ES-I3 (cell line): ENCODE measurements at regions not wholly inside any gene's neighbourhood (a gene's known extent, or its start where the extent isn't known, plus 50 kb on each side); places are given as distances from the start of the nearest gene placed in this dataset.
"Not testable (repeated sequence)": the region's sequence is repeated elsewhere in the genome, so short reads cannot be mapped to it uniquely, and the experiment has no call there.

ENCODE experiments used
- H3K36me3 ChIP-seq: 2 replicates; pipeline ENCODE4 v1.6.1; 2013; ENCODE audit warnings: mild to moderate bottlenecking, low read length, control low read depth, moderate library complexity; ENCODE audit not compliant: insufficient read depth
- H3K4me1 ChIP-seq: 2 replicates; pipeline ENCODE4 v1.6.1; 2013; ENCODE audit warnings: mild to moderate bottlenecking, control low read depth, low read length; ENCODE audit not compliant: insufficient read depth
- H3K9ac ChIP-seq: 2 replicates; pipeline ENCODE4 v1.6.1; 2013; ENCODE audit warnings: low read depth, mild to moderate bottlenecking, low read length, moderate library complexity
- H3K9me3 ChIP-seq: 2 replicates; pipeline ENCODE4 v1.6.1; 2013; ENCODE audit warnings: mild to moderate bottlenecking, low read length, moderate library complexity; ENCODE audit not compliant: control insufficient read depth, insufficient read depth

DNA sequence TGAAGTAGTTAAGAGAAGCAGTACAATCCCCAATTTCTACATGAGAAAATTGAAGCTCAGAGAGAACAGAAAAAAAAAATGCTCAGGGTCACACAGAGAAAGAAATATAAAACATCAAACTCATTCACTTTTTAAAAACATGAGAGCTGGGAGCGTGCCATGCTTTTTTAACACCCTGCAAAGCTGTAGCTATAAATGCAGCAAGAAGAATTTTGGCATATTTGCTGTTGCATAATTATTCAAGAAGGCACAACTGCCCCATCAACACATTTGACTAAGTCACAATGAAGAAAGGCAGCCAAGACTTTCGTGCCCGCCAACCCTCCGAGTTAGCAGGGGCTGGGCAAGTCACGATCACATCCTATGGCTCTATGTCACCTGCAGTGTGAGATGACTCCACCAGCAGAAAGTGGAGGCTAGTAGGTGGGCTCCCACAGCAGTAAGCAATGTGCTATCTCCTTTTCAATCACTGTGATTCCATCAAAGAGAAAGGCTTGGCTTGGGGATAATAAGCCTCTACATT lies 214.8 kb downstream of the DHX15 start:
- H3K36me3 ChIP-seq = no peaks in the 10 kb centered on the region
- H3K9ac ChIP-seq = no peak overlapping the region
- no peaks in the 10 kb centered on the region for H3K4me1 ChIP-seq
- H3K9me3 ChIP-seq = no peaks in the 10 kb centered on the region

DNA sequence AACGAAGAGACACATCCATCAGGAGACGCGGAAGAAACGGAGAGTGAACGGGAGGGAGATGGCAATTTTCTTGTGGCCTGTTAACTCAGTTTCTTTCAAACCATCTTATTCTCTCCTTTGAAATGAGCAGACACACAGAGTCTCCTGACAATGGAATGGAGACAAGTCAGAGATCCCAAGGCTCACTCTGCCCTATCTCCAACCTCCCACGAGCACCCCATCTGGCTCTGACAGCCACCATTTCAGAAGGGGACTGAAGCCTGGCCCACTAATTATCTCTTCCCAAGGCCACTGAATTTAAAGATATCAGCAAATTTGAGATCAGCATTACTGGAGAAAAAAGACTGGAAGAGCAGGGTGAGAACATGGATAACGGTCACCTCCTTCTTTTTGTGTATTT lies 215.6 kb downstream of the DHX15 start:
- Histone ChIP-seq H3K9me3 (no peaks in the 10 kb centered on the region), H3K36me3 (no peaks in the 10 kb centered on the region), H3K9ac (no peak overlapping the region), H3K4me1 (no peaks in the 10 kb centered on the region)

DNA sequence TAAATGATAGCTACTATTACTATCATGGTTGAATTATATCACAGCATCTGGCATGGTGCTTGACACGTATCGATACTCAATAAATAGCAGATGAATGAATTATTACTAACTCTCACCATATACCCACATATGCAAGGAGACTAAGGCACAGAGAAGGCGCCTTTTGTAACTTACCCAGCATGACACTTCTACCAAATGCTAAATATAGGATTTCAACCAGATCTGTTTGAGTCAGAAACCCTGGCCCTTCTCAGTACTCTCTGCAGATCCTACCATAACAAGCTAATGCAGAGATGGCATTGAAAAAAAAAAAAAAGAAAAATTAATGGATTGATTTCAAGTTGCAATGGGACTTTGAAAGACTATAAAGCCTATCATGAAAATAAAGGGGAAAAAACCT lies 219.5 kb downstream of the DHX15 start:
- H3K36me3 ChIP-seq = no peaks in the 10 kb centered on the region
- H3K4me1 ChIP-seq = no peaks in the 10 kb centered on the region
- no peaks in the 10 kb centered on the region for H3K9me3 ChIP-seq
- no peak overlapping the region for H3K9ac ChIP-seq

DNA sequence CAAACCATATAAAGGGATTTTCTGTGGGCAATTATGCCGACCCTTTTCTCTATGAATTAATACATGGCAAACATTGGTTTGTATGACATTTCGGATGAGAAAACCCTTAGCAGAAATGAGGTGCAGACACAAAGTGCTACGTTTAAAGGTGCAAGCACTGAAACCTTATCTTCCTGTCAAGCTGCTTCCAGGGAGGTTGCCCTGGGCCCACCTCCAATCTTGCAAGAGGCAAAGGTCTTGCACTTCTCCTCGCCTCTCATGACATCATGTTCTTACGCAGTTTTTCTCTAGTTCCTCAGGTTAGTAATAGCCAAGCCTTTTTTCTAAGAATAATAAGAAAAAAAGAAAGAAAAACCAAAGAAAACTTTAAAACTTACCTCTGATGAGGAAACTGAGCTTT lies 220.1 kb downstream of the DHX15 start:
- H3K36me3 ChIP-seq = no peaks in the 10 kb centered on the region
- no peaks in the 10 kb centered on the region for H3K9me3 ChIP-seq
- no peaks in the 10 kb centered on the region for H3K4me1 ChIP-seq
- H3K9ac ChIP-seq = no peak overlapping the region

DNA sequence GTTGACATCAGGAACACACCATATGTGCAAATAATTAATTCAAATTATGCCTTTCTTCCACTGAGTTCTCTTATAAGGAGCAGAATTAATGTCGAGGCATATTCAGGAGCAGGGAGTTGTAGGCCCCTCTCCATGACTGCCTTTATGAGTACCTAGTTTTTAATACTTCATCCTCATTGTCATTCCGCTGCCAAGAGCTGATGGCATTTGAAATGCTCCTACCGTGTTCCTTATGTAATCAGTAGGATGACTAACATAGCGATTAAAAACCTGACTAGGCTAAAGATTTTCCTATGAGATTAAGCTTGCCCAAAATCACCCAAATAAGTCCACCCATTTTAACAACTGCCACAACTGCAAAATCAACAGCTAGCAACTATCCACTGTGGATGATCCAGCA lies 220.6 kb downstream of the DHX15 start:
- no peaks in the 10 kb centered on the region for H3K4me1 ChIP-seq

DNA sequence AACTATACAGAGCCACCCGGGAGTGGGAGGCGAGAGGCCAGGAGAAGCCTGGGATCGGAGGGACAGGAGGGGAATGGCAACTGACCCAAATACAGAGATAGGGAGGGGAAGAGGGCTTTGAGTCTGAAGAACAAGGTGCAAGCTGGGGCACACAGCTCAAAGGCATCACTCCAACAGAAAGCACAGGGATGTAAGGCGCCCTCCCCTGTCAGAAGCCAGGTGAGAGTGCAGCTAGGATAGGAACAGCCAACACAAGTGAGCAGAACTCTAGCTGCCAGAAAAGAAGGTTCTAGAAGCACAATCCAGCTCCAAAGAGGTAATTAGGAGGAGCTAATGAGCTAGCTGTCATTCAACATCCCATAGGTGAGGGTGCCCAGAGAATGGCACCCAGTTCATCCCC lies 232.2 kb downstream of the DHX15 start:
- Histone ChIP-seq H3K36me3 (no peaks in the 10 kb centered on the region; the same call in 1 of the 2 replicates), H3K9ac (no peak overlapping the region), H3K4me1 (0 out of 2 replicates have a peak, but pooled peaks cover 3% of the 10 kb centered on the region), H3K9me3 (no peaks in the 10 kb centered on the region)

More for the DNA sequence above, 220.6 kb downstream of the DHX15 start:
- Histone ChIP-seq H3K9me3 (no peaks in the 10 kb centered on the region), H3K9ac (no peak overlapping the region), H3K36me3 (no peaks in the 10 kb centered on the region)

DNA sequence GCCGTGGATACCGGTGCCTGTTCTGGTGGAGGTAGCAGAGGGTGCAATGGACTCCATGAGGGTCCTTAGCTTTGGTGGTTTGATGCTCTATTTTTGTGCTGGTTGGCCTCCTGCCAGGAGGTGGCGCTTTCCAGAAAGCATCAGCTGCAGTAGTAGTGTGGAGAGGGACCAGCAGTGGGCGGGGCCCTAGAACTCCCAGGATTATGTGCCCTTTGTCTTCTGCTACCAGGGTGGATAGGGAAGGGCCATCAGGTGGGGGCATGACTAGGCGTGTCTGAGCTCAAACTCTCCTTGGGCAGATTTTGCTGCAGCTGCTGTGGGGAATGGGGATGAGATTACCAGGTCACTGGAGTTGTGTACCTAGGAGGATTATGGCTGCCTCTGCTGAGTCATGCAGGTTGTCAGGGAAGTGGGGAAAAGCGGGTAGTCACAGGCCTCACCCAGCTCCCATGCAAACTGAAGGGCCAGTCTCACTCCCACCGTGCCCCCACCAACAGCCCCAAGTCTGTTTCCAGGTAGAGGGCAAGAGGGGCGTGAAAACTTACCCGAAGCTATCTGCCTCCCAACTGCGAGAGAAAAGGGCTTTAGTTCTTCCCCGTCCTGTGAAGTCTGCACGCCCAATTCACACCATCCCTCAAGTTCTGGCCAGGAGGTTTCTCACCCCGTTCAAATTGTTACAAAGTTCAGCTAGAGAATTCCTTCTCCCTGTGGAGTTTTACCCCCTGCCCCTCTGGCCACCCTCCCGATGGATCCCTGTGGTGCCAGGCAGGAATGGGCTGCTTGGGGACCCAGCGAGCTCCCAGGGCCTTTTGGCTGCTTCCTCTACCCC lies 235.0 kb downstream of the DHX15 start:
- not testable (repeated sequence) for H3K4me1 ChIP-seq, H3K9me3 ChIP-seq, H3K9ac ChIP-seq, H3K36me3 ChIP-seq

DNA sequence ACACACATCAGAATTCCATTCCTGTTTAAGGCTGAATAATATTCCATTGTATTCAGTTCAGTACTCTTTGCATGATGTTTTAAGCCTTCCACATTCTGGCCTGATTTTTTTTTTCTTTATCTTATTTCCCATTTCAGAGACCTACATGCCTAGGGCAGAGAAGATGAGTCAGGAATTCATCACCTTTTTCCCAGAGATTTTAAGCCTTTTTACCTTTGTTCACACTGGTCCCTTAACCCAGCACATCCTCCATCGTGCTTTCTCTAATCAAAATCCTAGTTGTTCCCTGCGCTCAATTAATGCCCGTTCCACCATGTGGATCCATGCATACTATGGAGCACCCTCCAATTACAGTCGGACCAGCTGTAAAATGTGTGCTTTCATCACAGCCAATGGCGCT lies 245.1 kb downstream of the DHX15 start:
- Histone ChIP-seq H3K36me3 (peaks cover 10% of the 10 kb centered on the region; the same call in 1 of the 2 replicates), H3K9ac (no peak overlapping the region), H3K9me3 (no peaks in the 10 kb centered on the region), H3K4me1 (no peaks in the 10 kb centered on the region)

DNA sequence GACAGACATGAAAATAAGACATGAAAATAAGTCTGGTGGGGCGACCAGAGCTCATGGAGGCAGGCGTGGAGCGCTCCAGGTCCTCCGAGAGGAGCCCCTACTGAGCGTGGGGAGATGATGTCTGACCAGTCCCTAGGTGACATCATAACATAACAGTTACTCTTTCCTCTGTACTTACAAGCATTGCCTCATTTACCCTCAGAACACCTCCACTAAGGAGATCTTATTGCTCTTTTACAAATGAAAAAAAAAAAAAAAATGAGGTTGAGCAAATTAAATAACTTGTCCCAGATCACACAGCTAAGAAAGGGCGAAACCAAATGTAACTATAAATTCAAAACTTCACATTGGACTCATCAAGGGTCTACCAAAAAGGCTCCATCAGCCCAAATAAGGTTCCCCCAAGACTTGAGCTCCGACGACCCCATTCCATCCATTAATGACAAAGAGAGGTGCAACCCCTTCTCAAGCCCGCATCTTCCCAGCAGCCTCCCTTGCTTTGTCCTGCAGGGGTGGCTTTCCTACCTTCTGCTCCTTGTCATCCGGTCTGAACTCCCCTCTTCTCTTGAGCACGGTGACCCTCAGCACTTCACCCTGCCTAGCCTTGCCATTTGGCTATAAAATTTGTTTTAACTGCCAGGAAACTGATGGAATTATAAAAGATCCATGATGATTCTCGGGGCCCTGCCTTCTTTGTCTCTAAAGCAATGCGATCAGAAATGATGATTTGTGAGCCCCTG lies 246.7 kb downstream of the DHX15 start:
- Histone ChIP-seq H3K4me1 (no peaks in the 10 kb centered on the region), H3K9ac (no peak overlapping the region), H3K36me3 (peaks cover 14% of the 10 kb centered on the region; the same call in 1 of the 2 replicates), H3K9me3 (no peaks in the 10 kb centered on the region)

DNA sequence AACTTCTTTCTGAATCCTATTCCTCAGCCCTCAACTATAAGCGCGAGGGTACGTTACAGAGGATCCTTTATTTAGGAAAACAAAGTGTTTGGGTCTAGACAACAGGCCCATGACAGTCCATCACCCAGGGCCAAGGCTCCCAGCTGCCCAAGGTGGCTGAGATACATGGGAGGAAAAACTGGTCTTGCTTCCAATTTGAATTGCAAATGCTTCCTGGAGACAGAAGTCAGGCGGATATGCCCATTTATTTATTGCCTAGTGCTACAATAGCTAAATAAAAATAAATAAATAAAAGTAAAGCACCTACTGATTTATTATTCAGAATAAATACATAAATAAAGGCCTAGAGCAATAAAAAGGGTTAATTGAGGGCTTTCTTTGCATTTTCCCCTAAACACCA lies 248.7 kb downstream of the DHX15 start:
- Histone ChIP-seq H3K9ac (no peak overlapping the region), H3K9me3 (no peaks in the 10 kb centered on the region), H3K4me1 (no peaks in the 10 kb centered on the region), H3K36me3 (peaks cover 21% of the 10 kb centered on the region; the same call in 1 of the 2 replicates)

DNA sequence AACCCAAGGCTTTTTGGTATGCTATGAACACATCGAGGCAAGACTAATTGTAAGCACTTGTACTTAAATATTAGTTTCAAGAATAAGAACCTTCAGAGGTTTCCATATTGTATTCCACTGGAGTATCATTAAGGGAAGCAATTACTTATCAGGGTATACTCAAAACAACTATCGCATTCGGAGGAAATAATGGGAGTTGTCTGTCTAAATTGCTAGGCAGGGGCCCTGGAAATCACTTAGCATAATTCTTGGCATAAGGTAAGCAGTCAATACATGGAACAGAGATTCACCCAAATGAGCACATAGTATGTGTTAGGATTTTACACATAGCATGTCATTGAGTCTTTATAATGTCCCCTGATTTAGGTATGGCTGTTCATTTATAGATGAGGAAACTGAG lies 249.4 kb downstream of the DHX15 start:
- Histone ChIP-seq H3K9me3 (no peaks in the 10 kb centered on the region), H3K4me1 (no peaks in the 10 kb centered on the region), H3K9ac (no peak overlapping the region), H3K36me3 (peaks cover 28% of the 10 kb centered on the region; the same call in 1 of the 2 replicates)

DNA sequence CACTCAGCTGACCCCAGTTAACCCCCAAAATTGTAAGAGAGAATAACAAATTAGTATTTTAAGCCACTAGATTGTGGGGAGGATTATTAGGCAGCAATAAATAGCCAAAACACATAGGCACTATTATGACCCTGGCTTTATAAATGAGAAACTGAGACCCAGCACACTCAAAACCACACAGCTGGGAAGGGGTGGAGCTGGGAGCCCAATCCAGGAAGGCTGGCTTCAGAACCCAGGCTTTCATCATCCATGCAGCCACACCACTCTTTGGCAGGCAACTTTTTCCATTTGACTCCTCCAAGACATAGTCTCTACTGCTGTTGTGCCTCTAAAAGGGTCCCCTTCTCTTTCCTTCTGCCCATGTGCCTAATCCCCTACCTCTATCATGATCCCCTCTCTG lies 253.8 kb downstream of the DHX15 start:
- H3K9ac ChIP-seq = no peak overlapping the region
- no peaks in the 10 kb centered on the region for H3K9me3 ChIP-seq
- peaks cover 35% of the 10 kb centered on the region; the same call in 1 of the 2 replicates for H3K36me3 ChIP-seq
- H3K4me1 ChIP-seq = peaks cover 8% of the 10 kb centered on the region

DNA sequence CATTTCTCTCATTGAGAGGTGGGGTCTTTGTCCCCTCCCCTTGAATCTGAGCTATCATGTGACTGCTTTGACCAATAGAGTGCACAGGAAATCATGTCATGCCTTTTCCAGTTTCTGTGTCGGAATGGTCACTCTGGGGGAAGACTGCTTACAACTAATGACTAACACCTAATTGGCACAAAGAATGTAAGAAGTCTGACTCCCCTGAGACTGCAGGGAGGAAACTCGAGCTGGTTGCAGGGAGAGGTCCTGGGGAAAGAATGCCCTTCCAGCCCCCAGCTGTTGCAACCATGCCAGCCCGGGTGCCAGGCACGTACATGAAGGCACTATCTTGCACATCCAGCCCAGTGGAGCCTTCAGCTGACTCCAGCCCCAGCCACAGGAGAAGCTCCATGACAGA lies 254.2 kb downstream of the DHX15 start:
- Histone ChIP-seq H3K4me1 (peaks cover 8% of the 10 kb centered on the region), H3K36me3 (peaks cover 34% of the 10 kb centered on the region; the same call in 1 of the 2 replicates), H3K9ac (no peak overlapping the region), H3K9me3 (no peaks in the 10 kb centered on the region)

DNA sequence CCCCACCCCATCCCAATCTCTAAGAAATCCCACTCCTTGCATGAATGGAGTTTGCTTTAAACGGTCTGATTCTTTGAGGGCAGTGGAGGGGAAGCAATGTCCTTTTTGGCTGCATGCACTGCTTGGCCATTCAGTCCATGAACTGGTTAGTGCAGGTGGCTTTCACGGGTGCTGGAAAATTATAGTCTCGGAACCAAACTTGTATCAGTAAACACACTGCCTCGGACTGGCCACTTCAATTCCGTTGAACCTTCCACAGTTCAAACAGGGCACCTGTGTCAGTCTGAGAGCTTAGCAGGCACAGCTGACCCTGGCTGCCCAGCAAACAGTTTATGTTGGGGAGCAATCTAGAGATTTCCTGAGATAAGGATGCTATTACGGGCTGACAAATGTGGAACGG lies 255.6 kb downstream of the DHX15 start:
- H3K9ac ChIP-seq = no peak overlapping the region
- peaks cover 8% of the 10 kb centered on the region for H3K4me1 ChIP-seq

More for the DNA sequence above, 255.6 kb downstream of the DHX15 start:
- H3K36me3 ChIP-seq = peaks cover 26% of the 10 kb centered on the region; the same call in 1 of the 2 replicates
- H3K9me3 ChIP-seq = no peaks in the 10 kb centered on the region
